Fibroblast of skin of right biceps (primary cell): ENCODE measurements at regions not wholly inside any gene's neighbourhood (a gene's known extent, or its start where the extent isn't known, plus 50 kb on each side); places are given as distances from the start of the nearest gene placed in this dataset.

ENCODE experiments used
- DNase-seq: peaks from one replicate; pipeline ENCODE4 v3.0.0-alpha.2; 2013

GRCh38 chr12:115204957-115205754 is 521.2 kb upstream of the TBX3 start:
- DNase-seq: peak; percentile 79

- peak; percentile 75 for DNase-seq
Measured at GRCh38 chr12:115203701-115204100, 519.7 kb upstream of the TBX3 start.

GRCh38 chr12:115201966-115202365 is 518.0 kb upstream of the TBX3 start:
- no peak for DNase-seq

GRCh38 chr12:115199831-115200230 is 515.9 kb upstream of the TBX3 start:
- peak; percentile 63 for DNase-seq

GRCh38 chr12:115194857-115195256 is 510.9 kb upstream of the TBX3 start:
- DNase-seq: no peak

- DNase-seq: no peak
Measured at GRCh38 chr12:115194448-115194847, 510.5 kb upstream of the TBX3 start.

GRCh38 chr12:115191342-115191741 is 507.4 kb upstream of the TBX3 start:
- no peak for DNase-seq

GRCh38 chr12:115190010-115190770 is 506.2 kb upstream of the TBX3 start:
- peak; percentile 51 for DNase-seq

- peak; percentile 25 for DNase-seq
Measured at GRCh38 chr12:115185506-115185905, 501.5 kb upstream of the TBX3 start.

- DNase-seq: no peak
Measured at GRCh38 chr12:115183752-115184151, 499.8 kb upstream of the TBX3 start.

- no peak for DNase-seq
Measured at GRCh38 chr12:115177899-115178298, 493.9 kb upstream of the TBX3 start.

- peak; percentile 36 for DNase-seq
Measured at GRCh38 chr12:115176741-115177400, 492.9 kb upstream of the TBX3 start.

GRCh38 chr12:115174920-115175319 is 490.9 kb upstream of the TBX3 start:
- no peak for DNase-seq

GRCh38 chr12:115172521-115172920 is 488.5 kb upstream of the TBX3 start:
- peak; percentile 53 for DNase-seq

GRCh38 chr12:115169981-115170380 is 486.0 kb upstream of the TBX3 start:
- DNase-seq: no peak

- peak; percentile 49 for DNase-seq
Measured at GRCh38 chr12:115166698-115167315, 482.8 kb upstream of the TBX3 start.

GRCh38 chr12:115163710-115164109 is 479.7 kb upstream of the TBX3 start:
- DNase-seq: no peak

- DNase-seq: no peak
Measured at GRCh38 chr12:115160271-115161128, 476.5 kb upstream of the TBX3 start.

- no peak for DNase-seq
Measured at GRCh38 chr12:115158816-115159215, 474.8 kb upstream of the TBX3 start.

- DNase-seq: peak; percentile 99
Measured at GRCh38 chr12:115155665-115156645, 472.0 kb upstream of the TBX3 start.
